HFFc6 (cell line): ENCODE measurements at regions not wholly inside any gene's neighbourhood (a gene's known extent, or its start where the extent isn't known, plus 50 kb on each side); places are given as distances from the start of the nearest gene placed in this dataset.

Experiments used
- DNase-seq: peaks from one replicate; pipeline ENCODE4 v3.0.0-alpha.2; 2018
- H3K27ac Mint-ChIP-seq: 2 replicates; pipeline ENCODE4 v1.8.0; 2020; ENCODE audit warnings: mild to moderate bottlenecking, mixed read lengths
- H3K27me3 Mint-ChIP-seq: 2 replicates; pipeline ENCODE4 v1.8.0; 2021; ENCODE audit warnings: mild to moderate bottlenecking, moderate library complexity, mixed read lengths; ENCODE audit not compliant: insufficient read depth
- H3K36me3 Mint-ChIP-seq: 2 replicates; pipeline ENCODE4 v1.8.0; 2021; ENCODE audit warnings: low read depth, mixed read lengths
- H3K4me1 Mint-ChIP-seq: 2 replicates; pipeline ENCODE4 v1.8.0; 2020; ENCODE audit warnings: low read depth, mixed read lengths
- H3K4me3 Mint-ChIP-seq: 2 replicates; pipeline ENCODE4 v1.8.0; 2020; ENCODE audit warnings: mild to moderate bottlenecking, moderate library complexity, mixed read lengths
- H3K9me3 Mint-ChIP-seq: 2 replicates; pipeline ENCODE4 v1.8.0; 2020; ENCODE audit warnings: mild to moderate bottlenecking, mixed read lengths
- CTCF ChIP-seq: fragments of 200-600 bp; sonication (generic); IDR thresholded peaks from 2 replicates; pipeline ENCODE4 v1.5.0; 2021; ENCODE audit warnings: antibody characterized with exemption, mild to moderate bottlenecking

GRCh38 chr22:23376256-23376655, 195.9 kb downstream of the BCR start:
- Mint-ChIP-seq H3K27me3 (peaks cover 21% of the 10 kb centered on the region), H3K27ac (no peak overlapping the region), H3K4me1 (no peaks in the 10 kb centered on the region), H3K4me3 (no peak overlapping the region), H3K36me3 (no peaks in the 10 kb centered on the region), H3K9me3 (no peaks in the 10 kb centered on the region)
- TF ChIP-seq CTCF, result peak; percentile 54; the same call in 1 of the 2 replicates
- DNase-seq, result peak; percentile 2

DNA sequence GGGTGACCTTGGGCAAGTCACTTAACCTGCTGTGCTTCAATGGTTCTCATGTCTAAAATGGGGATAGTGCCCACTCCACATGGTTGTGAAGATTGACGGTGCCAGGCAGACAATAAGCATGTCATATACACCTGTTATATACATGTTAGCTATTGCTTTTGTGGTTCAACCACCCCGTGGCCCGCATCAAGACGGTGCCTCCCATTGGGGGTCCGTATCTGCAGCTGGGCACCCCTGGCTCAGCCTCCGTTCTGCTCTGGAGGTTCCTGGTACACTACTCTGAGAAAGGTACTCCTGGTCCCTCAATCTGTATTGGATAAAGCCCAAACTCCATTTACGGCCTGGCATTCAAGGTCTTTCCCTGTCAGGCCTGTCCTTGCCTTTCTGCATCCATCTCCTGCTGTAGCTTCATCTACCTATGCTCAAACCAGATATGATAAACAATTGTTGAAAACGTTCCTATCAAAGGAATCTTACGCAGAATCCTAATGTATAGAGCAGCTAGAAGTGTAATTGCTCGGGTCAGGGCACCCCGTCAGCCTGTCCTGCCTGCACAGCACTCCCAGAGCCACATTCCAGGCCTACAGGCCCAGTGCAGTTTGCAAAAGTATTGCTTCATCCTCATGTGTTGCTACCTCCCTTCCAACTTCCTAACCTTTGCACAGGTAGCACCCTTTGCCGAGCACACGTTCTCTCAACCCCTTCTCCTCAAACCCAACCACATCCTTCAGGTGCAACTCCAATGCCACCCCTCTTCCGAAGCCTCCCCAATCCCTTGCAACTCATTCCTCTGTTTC, 194.9 kb downstream of the BCR start:
- H3K4me3 Mint-ChIP-seq, result no peak overlapping the region
- no peaks in the 10 kb centered on the region for H3K9me3 Mint-ChIP-seq
- DNase-seq, result no peak
- H3K27ac Mint-ChIP-seq, result no peak overlapping the region
- no peaks in the 10 kb centered on the region for H3K36me3 Mint-ChIP-seq
- H3K27me3 Mint-ChIP-seq, result peaks cover 22% of the 10 kb centered on the region
- no peak for TF ChIP-seq CTCF
- no peaks in the 10 kb centered on the region for H3K4me1 Mint-ChIP-seq

- Mint-ChIP-seq H3K27ac (no peak overlapping the region), H3K4me3 (no peak overlapping the region), H3K36me3 (no peaks in the 10 kb centered on the region), H3K9me3 (no peaks in the 10 kb centered on the region), H3K4me1 (no peaks in the 10 kb centered on the region), H3K27me3 (peaks cover 30% of the 10 kb centered on the region)
- no peak for DNase-seq
- no peak for TF ChIP-seq CTCF
Observed at GRCh38 chr22:23373601-23374000, 193.3 kb downstream of the BCR start.

DNA sequence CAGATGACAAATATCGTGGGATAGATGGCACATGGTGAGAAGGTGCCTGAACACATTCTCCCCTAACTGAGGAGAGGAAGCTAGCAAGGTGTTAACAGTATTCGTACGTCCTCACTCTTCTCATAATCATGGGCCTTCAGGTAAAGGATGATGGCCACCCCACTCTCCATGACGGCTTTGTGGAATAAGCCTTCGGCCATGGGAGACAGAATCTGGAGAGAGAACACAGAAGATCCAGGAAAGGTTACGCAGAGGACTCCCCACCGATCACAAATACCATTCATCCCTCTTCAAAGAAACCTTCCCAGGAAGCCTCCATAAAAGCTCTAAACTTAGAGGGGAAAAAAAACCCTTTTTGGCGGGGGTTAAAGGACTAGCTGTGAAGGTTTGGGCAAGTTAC, 189.9 kb downstream of the BCR start:
- Mint-ChIP-seq H3K36me3 (no peaks in the 10 kb centered on the region), H3K27ac (no peak overlapping the region), H3K9me3 (no peaks in the 10 kb centered on the region), H3K27me3 (peaks cover 38% of the 10 kb centered on the region), H3K4me3 (no peak overlapping the region), H3K4me1 (no peaks in the 10 kb centered on the region)
- DNase-seq, result no peak
- no peak for TF ChIP-seq CTCF

DNA sequence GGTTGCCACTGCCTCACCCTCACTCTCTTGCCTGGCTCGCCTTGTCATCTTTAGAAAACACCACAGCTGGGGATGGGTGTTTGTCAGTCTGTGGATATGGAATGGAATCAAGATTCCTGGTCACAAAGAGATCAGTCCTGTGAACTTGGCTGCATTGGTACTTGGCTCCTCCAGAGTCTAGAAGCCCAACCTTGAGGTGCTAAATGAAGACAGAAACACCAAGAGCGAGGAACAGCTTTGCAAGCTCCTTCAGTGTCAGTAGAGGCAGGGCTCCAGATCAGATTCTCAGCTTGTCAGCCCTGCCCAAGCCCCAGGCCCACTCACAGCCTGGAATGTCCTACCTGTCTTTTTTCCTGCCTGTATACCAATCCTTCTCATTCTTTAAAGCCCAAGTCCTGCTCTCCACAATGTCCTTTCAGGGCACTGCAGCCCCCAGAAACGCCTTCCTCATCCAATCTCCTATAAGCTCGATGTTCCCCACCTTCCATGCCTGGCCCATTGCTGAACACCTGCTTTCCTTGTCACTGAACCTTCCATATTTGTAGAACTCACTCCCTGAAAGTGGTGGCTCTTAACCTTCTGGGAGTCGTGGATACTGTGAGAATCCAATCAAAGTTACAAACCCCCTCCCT, 188.9 kb downstream of the BCR start:
- no peak overlapping the region for H3K27ac Mint-ChIP-seq
- H3K27me3 Mint-ChIP-seq, result peaks cover 39% of the 10 kb centered on the region
- H3K4me1 Mint-ChIP-seq, result no peaks in the 10 kb centered on the region
- no peaks in the 10 kb centered on the region for H3K36me3 Mint-ChIP-seq
- H3K9me3 Mint-ChIP-seq, result no peaks in the 10 kb centered on the region
- no peak for TF ChIP-seq CTCF
- DNase-seq, result no peak
- no peak overlapping the region for H3K4me3 Mint-ChIP-seq
